NB4 (cell line): ENCODE measurements at regions not wholly inside any gene's neighbourhood (a gene's known extent, or its start where the extent isn't known, plus 50 kb on each side); places are given as distances from the start of the nearest gene placed in this dataset.

ENCODE experiments used
- POLR2A ChIP-seq: IDR thresholded peaks from 2 replicates; pipeline ENCODE4 v1.6.1; 2011; ENCODE audit warnings: mild to moderate bottlenecking; ENCODE audit not compliant: insufficient read length; ENCODE audit errors: extremely low read depth
- TF ChIP-seq, protein P1 (sequence below): IDR thresholded peaks from one replicate; pipeline ENCODE4 v1.5.1; 2012; ENCODE audit warnings: low read depth, low read length
- TF ChIP-seq, protein P2 (sequence below): IDR thresholded peaks from 2 replicates; pipeline ENCODE4 v1.6.1; 2011; ENCODE audit warnings: low read depth, low read length

DNA sequence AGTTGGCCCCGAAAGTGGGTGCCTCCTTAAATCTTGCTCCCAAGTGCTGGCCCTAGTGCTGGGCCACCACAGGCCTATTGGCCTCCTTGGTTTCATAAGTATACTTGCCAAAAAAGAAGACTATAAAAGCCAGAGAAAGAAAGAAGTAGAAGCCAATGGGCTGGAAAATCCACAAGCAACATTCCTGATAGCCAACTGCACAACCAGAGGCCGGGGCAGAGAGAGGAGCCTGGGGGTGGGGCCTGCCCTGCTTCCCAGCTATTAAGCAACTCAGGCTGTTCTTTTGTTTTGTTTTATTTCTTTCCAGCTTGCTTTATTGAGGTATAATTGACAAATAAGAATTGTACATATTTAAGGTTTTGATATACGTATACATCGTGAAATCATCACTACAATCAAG is 177.2 kb upstream of the NTF3 start:
- TF ChIP-seq POLR2A = no peak
- TF ChIP-seq, protein P1, sequence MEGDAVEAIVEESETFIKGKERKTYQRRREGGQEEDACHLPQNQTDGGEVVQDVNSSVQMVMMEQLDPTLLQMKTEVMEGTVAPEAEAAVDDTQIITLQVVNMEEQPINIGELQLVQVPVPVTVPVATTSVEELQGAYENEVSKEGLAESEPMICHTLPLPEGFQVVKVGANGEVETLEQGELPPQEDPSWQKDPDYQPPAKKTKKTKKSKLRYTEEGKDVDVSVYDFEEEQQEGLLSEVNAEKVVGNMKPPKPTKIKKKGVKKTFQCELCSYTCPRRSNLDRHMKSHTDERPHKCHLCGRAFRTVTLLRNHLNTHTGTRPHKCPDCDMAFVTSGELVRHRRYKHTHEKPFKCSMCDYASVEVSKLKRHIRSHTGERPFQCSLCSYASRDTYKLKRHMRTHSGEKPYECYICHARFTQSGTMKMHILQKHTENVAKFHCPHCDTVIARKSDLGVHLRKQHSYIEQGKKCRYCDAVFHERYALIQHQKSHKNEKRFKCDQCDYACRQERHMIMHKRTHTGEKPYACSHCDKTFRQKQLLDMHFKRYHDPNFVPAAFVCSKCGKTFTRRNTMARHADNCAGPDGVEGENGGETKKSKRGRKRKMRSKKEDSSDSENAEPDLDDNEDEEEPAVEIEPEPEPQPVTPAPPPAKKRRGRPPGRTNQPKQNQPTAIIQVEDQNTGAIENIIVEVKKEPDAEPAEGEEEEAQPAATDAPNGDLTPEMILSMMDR = no peak
- TF ChIP-seq, protein P2, sequence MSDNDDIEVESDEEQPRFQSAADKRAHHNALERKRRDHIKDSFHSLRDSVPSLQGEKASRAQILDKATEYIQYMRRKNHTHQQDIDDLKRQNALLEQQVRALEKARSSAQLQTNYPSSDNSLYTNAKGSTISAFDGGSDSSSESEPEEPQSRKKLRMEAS = no peak
